AG04450 (cell line): ENCODE measurements at regions not wholly inside any gene's neighbourhood (a gene's known extent, or its start where the extent isn't known, plus 50 kb on each side); places are given as distances from the start of the nearest gene placed in this dataset.

ENCODE experiments used
- CTCF ChIA-PET: fragments of 300-600, 350-600 bp; formaldehyde crosslinking; extraction: SDS; loops from one replicate; lab custom pipeline; 2022; ENCODE audit warnings: antibody characterized with exemption, inconsistent platforms; lab: Charles Lee
- POLR2A ChIA-PET: fragments of 350-600 bp; formaldehyde crosslinking; extraction: SDS; loops from one replicate; lab custom pipeline; 2021; ENCODE audit warnings: antibody characterized with exemption, inconsistent platforms; lab: Yijun Ruan, JAX
- DNase-seq: peaks from one replicate; pipeline ENCODE4 v3.0.0-alpha.2; 2011; ENCODE audit warnings: low read depth, low spot score
- H3K27ac ChIP-seq: one replicate; pipeline ENCODE4 v1.5.1; 2012; ENCODE audit warnings: low read depth, low read length, control low read depth
- H3K27me3 ChIP-seq: one replicate; pipeline ENCODE4 v1.6.0; 2012; ENCODE audit warnings: low read length; ENCODE audit not compliant: control insufficient read depth, insufficient read depth
- H3K4me3 ChIP-seq: 2 replicates; pipeline ENCODE4 v1.5.1; 2011; ENCODE audit warnings: mild to moderate bottlenecking, low read depth, low read length, control low read depth
- H3K9me3 ChIP-seq: 2 replicates; pipeline ENCODE4 v1.5.1; 2012; ENCODE audit warnings: low read length; ENCODE audit not compliant: control insufficient read depth, insufficient read depth
- CTCF ChIP-seq: IDR thresholded peaks from 2 replicates; pipeline ENCODE4 v1.5.1; 2011; ENCODE audit warnings: low read depth, low read length, control low read depth, inconsistent platforms

DNA sequence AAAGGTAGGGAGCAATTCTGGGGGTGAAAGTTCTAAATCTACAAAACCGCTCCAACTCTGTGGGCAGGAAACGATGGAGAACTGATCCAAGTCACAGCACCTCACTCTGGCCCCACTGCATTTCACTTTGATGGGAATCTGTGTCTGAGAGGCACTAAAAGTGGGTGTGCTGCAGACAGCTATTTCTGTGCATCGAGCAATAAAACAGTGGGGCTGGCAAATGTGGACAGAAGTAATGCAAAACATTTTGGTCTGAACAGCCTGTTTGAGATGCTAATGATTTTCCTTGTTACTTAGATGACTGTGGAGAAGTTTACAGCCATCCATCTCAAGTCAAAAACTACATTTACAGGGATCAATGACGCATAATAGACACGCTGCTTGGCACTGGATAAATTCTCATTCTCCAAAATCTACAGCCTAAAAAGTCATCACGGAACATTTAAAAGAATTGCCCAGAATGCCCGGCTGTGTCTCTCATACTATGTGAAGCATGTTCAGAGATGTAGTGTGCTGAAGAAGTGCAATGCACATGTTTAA lies 1671.6 kb upstream of the TENM3 start:
- no peak overlapping the region for H3K27ac ChIP-seq
- H3K4me3 ChIP-seq: no peak overlapping the region
- POLR2A ChIA-PET: no interaction called here
- no peak for DNase-seq
- H3K9me3 ChIP-seq: peaks cover 3% of the 10 kb centered on the region; the same call in 1 of the 2 replicates
- TF ChIP-seq CTCF: no peak
- CTCF ChIA-PET: no interaction called here
- no peaks in the 10 kb centered on the region for H3K27me3 ChIP-seq

- Histone ChIP-seq H3K27ac (no peak overlapping the region), H3K27me3 (no peaks in the 10 kb centered on the region), H3K4me3 (no peak overlapping the region), H3K9me3 (no peaks in the 10 kb centered on the region)
- ChIA-PET CTCF (no interaction called here), POLR2A (no interaction called here)
- no peak for DNase-seq
- no peak for TF ChIP-seq CTCF
These were observed 1665.0 kb upstream of the TENM3 start for GRCh38 chr4:180578175-180578574.

DNA sequence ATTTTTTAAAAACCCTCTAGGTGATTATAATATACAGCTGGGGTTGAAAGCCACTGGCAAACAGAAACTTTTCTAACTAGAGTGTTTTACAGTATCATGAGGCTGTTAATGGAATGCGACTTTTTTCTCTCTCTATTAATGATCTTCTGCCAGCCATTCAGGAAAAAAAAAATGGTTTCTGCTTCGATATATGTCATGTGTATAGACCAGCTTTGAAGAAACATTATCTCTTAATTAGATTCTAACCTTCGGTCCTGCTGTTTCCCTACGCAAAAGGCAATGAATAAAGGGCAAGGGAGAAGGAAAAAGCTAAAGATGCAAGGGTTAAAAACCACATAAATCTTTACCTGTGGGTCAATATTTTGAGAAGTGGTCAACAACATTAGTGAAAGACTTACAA lies 1662.1 kb upstream of the TENM3 start:
- no peak overlapping the region for H3K4me3 ChIP-seq
- no peak for TF ChIP-seq CTCF
- ChIA-PET CTCF (no interaction called here), POLR2A (no interaction called here)
- H3K9me3 ChIP-seq: no peaks in the 10 kb centered on the region
- H3K27ac ChIP-seq: no peak overlapping the region
- no peak for DNase-seq
- no peaks in the 10 kb centered on the region for H3K27me3 ChIP-seq

DNA sequence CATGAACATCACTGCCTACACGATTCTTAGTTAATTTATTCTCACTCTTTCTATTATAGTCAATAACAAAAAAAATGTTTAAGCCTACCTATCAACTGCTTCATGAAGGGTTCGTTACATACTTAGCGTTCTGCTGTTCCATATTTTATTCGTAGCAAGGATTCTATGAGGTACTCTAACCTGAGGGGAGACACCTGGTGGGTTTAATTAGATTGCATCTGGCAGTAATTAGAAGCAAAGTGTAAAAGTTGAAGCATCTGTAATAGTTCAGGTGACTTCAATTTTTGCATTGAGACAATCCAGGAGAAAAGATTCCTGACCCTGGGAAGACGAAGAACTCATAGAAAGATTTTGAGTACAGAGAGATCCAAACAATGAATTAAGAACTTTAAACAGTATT lies 1655.8 kb upstream of the TENM3 start:
- POLR2A ChIA-PET: no interaction called here
- CTCF ChIA-PET: no interaction called here
- no peak for DNase-seq

GRCh38 chr4:180589575-180589974 lies 1653.6 kb upstream of the TENM3 start:
- ChIA-PET POLR2A (no interaction called here), CTCF (no interaction called here)

More for the DNA sequence above, 1655.8 kb upstream of the TENM3 start:
- no peak overlapping the region for H3K27ac ChIP-seq
- no peak overlapping the region for H3K4me3 ChIP-seq
- no peak for TF ChIP-seq CTCF
- peaks cover 3% of the 10 kb centered on the region; the same call in 1 of the 2 replicates for H3K9me3 ChIP-seq
- H3K27me3 ChIP-seq: no peaks in the 10 kb centered on the region

More at GRCh38 chr4:180589575-180589974, 1653.6 kb upstream of the TENM3 start:
- Histone ChIP-seq H3K4me3 (no peak overlapping the region), H3K9me3 (peaks cover 3% of the 10 kb centered on the region; the same call in 1 of the 2 replicates), H3K27me3 (no peaks in the 10 kb centered on the region), H3K27ac (no peak overlapping the region)
- no peak for TF ChIP-seq CTCF
- DNase-seq: no peak
